ENCODE measurements at regions not wholly inside any gene's neighbourhood (a gene's known extent, or its start where the extent isn't known, plus 50 kb on each side); places are given as distances from the start of the nearest gene placed in this dataset.

GRCh38 chr7:131865911-131866310, 309.5 kb upstream of the PODXL start:
- TF ChIP-seq CTCF (IDR thresholded peaks at IDR 0.05) (no peak), POLR2A (IDR thresholded peaks at IDR 0.05) (no peak), EP300 (IDR thresholded peaks at IDR 0.05) (no peak)
